SU-DHL-6 (cell line): ENCODE measurements at regions not wholly inside any gene's neighbourhood (a gene's known extent, or its start where the extent isn't known, plus 50 kb on each side); places are given as distances from the start of the nearest gene placed in this dataset.

ENCODE experiments used
- CTCF ChIP-seq: fragments of 200-600 bp; sonication (generic); IDR thresholded peaks from one replicate; pipeline ENCODE4 v1.5.1; 2017; ENCODE audit warnings: antibody characterized with exemption, mild to moderate bottlenecking, low read length, moderate library complexity; ENCODE audit not compliant: insufficient read depth, poor library complexity, severe bottlenecking
- EZH2phosphoT487 ChIP-seq: fragments of 200-600 bp; sonication (generic), shearing (Covaris generic); conservative IDR thresholded peaks from 2 replicates; pipeline ENCODE4 v1.6.1; 2018; ENCODE audit warnings: mild to moderate bottlenecking, antibody characterized with exemption, low read length, moderate library complexity, mixed read lengths

GRCh38 chr3:20669675-20670074 lies 483.7 kb upstream of the SGO1 start:
- TF ChIP-seq CTCF: no peak
- TF ChIP-seq EZH2phosphoT487: no peak
